ENCODE measurements at regions not wholly inside any gene's neighbourhood (a gene's known extent, or its start where the extent isn't known, plus 50 kb on each side); places are given as distances from the start of the nearest gene placed in this dataset.

- Histone ChIP-seq H2BK120ac (ENCODE audit: low read depth, low read length, poor library complexity, severe bottlenecking) (no peak overlapping the region), H3K27ac (ENCODE audit: insufficient read length, low read depth, low read length) (no peak overlapping the region), H4K20me1 (ENCODE audit: control insufficient read depth, insufficient read depth, insufficient read length) (no peaks in the 10 kb centered on the region), H3T11ph (ENCODE audit: low read length) (no peak overlapping the region), H2BK5ac (ENCODE audit: insufficient read length, low read length) (no peak overlapping the region), H3K9ac (ENCODE audit: extremely low read depth, insufficient read length, low read length) (no peak overlapping the region), H4K91ac (ENCODE audit: insufficient read length, low read depth, low read length) (no peak overlapping the region), H3K56ac (ENCODE audit: insufficient read length, low read depth, low read length) (no peak overlapping the region), H2BK12ac (ENCODE audit: insufficient read length, low read depth, low read length) (no peak overlapping the region), H2AFZ (ENCODE audit: low read length) (no peak overlapping the region), H3K4me2 (ENCODE audit: insufficient read depth, insufficient read length, low read length) (no peak overlapping the region), H3K4me1 (ENCODE audit: insufficient read depth, low read length) (no peaks in the 10 kb centered on the region), H3K9me3 (ENCODE audit: control insufficient read depth, low read depth, low read length) (no peaks in the 10 kb centered on the region), H3K79me1 (ENCODE audit: insufficient read depth, low read depth, low read length, poor library complexity, severe bottlenecking) (no peaks in the 10 kb centered on the region), H3K27me3 (ENCODE audit: insufficient read depth, low read length) (no peaks in the 10 kb centered on the region), H2AK5ac (ENCODE audit: insufficient read length, low read length) (no peak overlapping the region), H2BK20ac (ENCODE audit: low read depth, low read length, poor library complexity, severe bottlenecking) (no peak overlapping the region), H3K4ac (ENCODE audit: low read depth, low read length) (no peak overlapping the region), H3K79me2 (ENCODE audit: insufficient read depth, low read length) (no peaks in the 10 kb centered on the region), H3K14ac (ENCODE audit: insufficient read depth, low read length) (no peak overlapping the region), H2BK15ac (ENCODE audit: low read depth, low read length) (no peak overlapping the region), H4K8ac (replicated peaks; ENCODE audit: insufficient read length, low read depth, low read length) (no peak overlapping the region), H3K23ac (ENCODE audit: insufficient read length, low read depth, low read length) (no peak overlapping the region), H3K23me2 (ENCODE audit: insufficient read length, low read depth, low read length, poor library complexity, severe bottlenecking) (no peaks in the 10 kb centered on the region), H4K5ac (ENCODE audit: insufficient read length, low read depth, low read length) (no peak overlapping the region), H3K18ac (ENCODE audit: insufficient read length, low read depth, low read length) (no peak overlapping the region)
- Mint-ChIP-seq H3K27ac (no peak overlapping the region), H3K27me3 (ENCODE audit: low read depth) (no peaks in the 10 kb centered on the region), H3K9me3 (no peaks in the 10 kb centered on the region), H3K4me1 (no peaks in the 10 kb centered on the region), H3K4me3 (no peak overlapping the region), H3K36me3 (ENCODE audit: insufficient read depth in 1 of 3, low read depth in 3 of 3) (no peaks in the 10 kb centered on the region)
- WGBS (ENCODE audit: extremely low coverage, insufficient read length, low lambda C conversion rate), result no CpG with 5 or more reads among the region's 2 CpGs
- DNase-seq, result no peak
- TF ChIP-seq, protein P1, sequence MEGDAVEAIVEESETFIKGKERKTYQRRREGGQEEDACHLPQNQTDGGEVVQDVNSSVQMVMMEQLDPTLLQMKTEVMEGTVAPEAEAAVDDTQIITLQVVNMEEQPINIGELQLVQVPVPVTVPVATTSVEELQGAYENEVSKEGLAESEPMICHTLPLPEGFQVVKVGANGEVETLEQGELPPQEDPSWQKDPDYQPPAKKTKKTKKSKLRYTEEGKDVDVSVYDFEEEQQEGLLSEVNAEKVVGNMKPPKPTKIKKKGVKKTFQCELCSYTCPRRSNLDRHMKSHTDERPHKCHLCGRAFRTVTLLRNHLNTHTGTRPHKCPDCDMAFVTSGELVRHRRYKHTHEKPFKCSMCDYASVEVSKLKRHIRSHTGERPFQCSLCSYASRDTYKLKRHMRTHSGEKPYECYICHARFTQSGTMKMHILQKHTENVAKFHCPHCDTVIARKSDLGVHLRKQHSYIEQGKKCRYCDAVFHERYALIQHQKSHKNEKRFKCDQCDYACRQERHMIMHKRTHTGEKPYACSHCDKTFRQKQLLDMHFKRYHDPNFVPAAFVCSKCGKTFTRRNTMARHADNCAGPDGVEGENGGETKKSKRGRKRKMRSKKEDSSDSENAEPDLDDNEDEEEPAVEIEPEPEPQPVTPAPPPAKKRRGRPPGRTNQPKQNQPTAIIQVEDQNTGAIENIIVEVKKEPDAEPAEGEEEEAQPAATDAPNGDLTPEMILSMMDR (conservative IDR thresholded peaks at IDR 0.05), result no peak
These were observed 277.6 kb downstream of the PTBP2 start for GRCh38 chr1:96999191-96999590.

All from H9 (cell line).